Erythroblast (primary cell): ENCODE measurements at regions not wholly inside any gene's neighbourhood (a gene's known extent, or its start where the extent isn't known, plus 50 kb on each side); places are given as distances from the start of the nearest gene placed in this dataset.

Experiments
- GATA1 ChIP-seq: IDR thresholded peaks from 2 replicates; pipeline ENCODE4 v1.6.1; 2011; ENCODE audit warnings: low read depth, mild to moderate bottlenecking, control low read depth, low read length, moderate library complexity
- POLR2A ChIP-seq: IDR thresholded peaks from 2 replicates; pipeline ENCODE4 v1.6.1; 2011; ENCODE audit warnings: mild to moderate bottlenecking, low read length

GRCh38 chr1:143643148-143643885 lies 328.5 kb downstream of the FAM72C start:
- TF ChIP-seq POLR2A (no peak), GATA1 (no peak)
